Gastroesophageal sphincter (tissue), 4 donors: ENCODE measurements at regions not wholly inside any gene's neighbourhood (a gene's known extent, or its start where the extent isn't known, plus 50 kb on each side); places are given as distances from the start of the nearest gene placed in this dataset.

Source experiments
- ATAC-seq: fragments of 150-250 bp; one replicate; pipeline ENCODE4 v1.9.1; 2016; ENCODE audit warnings: mild to moderate bottlenecking, moderate library complexity
- H3K27ac ChIP-seq, 4 donors: fragments of 200-600 bp; sonication (generic) in 3 of 4; 1 replicate in 3 of 4; 2 replicates in 1 of 4; pipeline ENCODE4 v1.5.1; 2016 to 2019
- H3K27me3 ChIP-seq: fragments of 200-600 bp; sonication (generic); one replicate; pipeline ENCODE4 v1.5.1; 2019
- H3K36me3 ChIP-seq, 2 donors: fragments of 200-600 bp; sonication (generic); one replicate each; pipeline ENCODE4 v1.5.1; 2019; ENCODE audit warnings: control low read depth in 1 of 2
- H3K4me1 ChIP-seq, 3 donors: fragments of 200-600 bp; sonication (generic); 1 replicate in 2 of 3; 2 replicates in 1 of 3; pipeline ENCODE4 v1.5.1; 2016 to 2019; ENCODE audit warnings: control low read depth in 2 of 3
- H3K4me3 ChIP-seq, 2 donors: fragments of 200-600 bp; sonication (generic); one replicate each; pipeline ENCODE4 v1.5.1; 2019; ENCODE audit warnings: mild to moderate bottlenecking in 1 of 2, moderate library complexity in 1 of 2
- H3K9me3 ChIP-seq, 3 donors: fragments of 200-600 bp; sonication (generic); one replicate each; pipeline ENCODE4 v1.5.1; 2017 to 2019; ENCODE audit warnings: control low read depth in 2 of 3
- CTCF ChIP-seq, 4 experiments: fragments of 200-600 bp in 2 of 4; fragments of 450-650 bp in 2 of 4; sonication (generic) in 1 of 4; IDR thresholded peaks; one replicate each; pipeline ENCODE4 v1.5.1; 2017 to 2019; ENCODE audit warnings: antibody characterized with exemption in 4 of 4, mild to moderate bottlenecking in 2 of 4, moderate library complexity in 2 of 4
- EP300 ChIP-seq: sonication (generic); formaldehyde crosslinking; IDR thresholded peaks from one replicate; pipeline ENCODE4 v1.6.1; 2017; ENCODE audit warnings: antibody characterized with exemption, mild to moderate bottlenecking
- POLR2A ChIP-seq, 2 donors: fragments of 450-650 bp; IDR thresholded peaks; one replicate each; pipeline ENCODE4 v1.6.1; 2017; ENCODE audit warnings: antibody characterized with exemption in 2 of 2, mild to moderate bottlenecking in 2 of 2, moderate library complexity in 1 of 2
- POLR2AphosphoS5 ChIP-seq: sonication (generic); formaldehyde crosslinking; IDR thresholded peaks from one replicate; pipeline ENCODE4 v1.6.1; 2017; ENCODE audit warnings: antibody characterized with exemption
- WGBS, 2 donors: methylation state at CpG; one replicate each; pipeline ENCODE4 v1.1.5; 2018; ENCODE audit warnings: low coverage in 1 of 2; 5-methylcytosine and 5-hydroxymethylcytosine counted together

GRCh38 chr1:185377831-185378230 is 60.8 kb upstream of the IVNS1ABP start:
- H3K4me1 ChIP-seq: no peaks in the 10 kb centered on the region
- H3K27me3 ChIP-seq: no peaks in the 10 kb centered on the region
- H3K27ac ChIP-seq: no peak overlapping the region
- H3K4me3 ChIP-seq: no peak overlapping the region
- no peaks in the 10 kb centered on the region for H3K36me3 ChIP-seq
- H3K9me3 ChIP-seq: no peaks in the 10 kb centered on the region
- no peak for TF ChIP-seq POLR2AphosphoS5
- WGBS, 2 donors: 82 to 96% methylated on average over 3 of the region's 3 CpGs
- ATAC-seq: no peak

GRCh38 chr1:185376840-185377635 is 60.0 kb upstream of the IVNS1ABP start:
- Histone ChIP-seq H3K4me3 (no peak overlapping the region), H3K4me1 (no peaks in the 10 kb centered on the region), H3K27ac (no peak overlapping the region), H3K9me3 (no peaks in the 10 kb centered on the region), H3K36me3 (no peaks in the 10 kb centered on the region), H3K27me3 (no peaks in the 10 kb centered on the region)
- TF ChIP-seq EP300 (no peak), POLR2AphosphoS5 (no peak), POLR2A (IDR thresholded peaks at IDR 0.05) (no peak), CTCF (IDR thresholded peaks at IDR 0.05) (no peak)
- 52 to 54% methylated on average over 6 to 7 of the region's 7 CpGs for WGBS, 2 donors
- ATAC-seq: no peak

GRCh38 chr1:185376288-185376687 is 59.2 kb upstream of the IVNS1ABP start:
- no peaks in the 10 kb centered on the region for H3K9me3 ChIP-seq
- H3K27me3 ChIP-seq: no peaks in the 10 kb centered on the region
- no peaks in the 10 kb centered on the region for H3K4me1 ChIP-seq
- H3K36me3 ChIP-seq: no peaks in the 10 kb centered on the region
- WGBS, 2 donors: 50 to 78% methylated on average over 2 of the region's 2 CpGs
- H3K27ac ChIP-seq: no peak overlapping the region
- no peak for TF ChIP-seq POLR2A (IDR thresholded peaks at IDR 0.05)
- TF ChIP-seq POLR2AphosphoS5: no peak
- no peak for TF ChIP-seq EP300
- TF ChIP-seq CTCF (IDR thresholded peaks at IDR 0.05): no peak
- H3K4me3 ChIP-seq: no peak overlapping the region
- no peak for ATAC-seq

- H3K36me3 ChIP-seq: no peaks in the 10 kb centered on the region
- H3K4me1 ChIP-seq: no peaks in the 10 kb centered on the region
- H3K9me3 ChIP-seq: no peaks in the 10 kb centered on the region
- 51 to 76% methylated on average over 2 to 6 of the region's 6 CpGs for WGBS, 2 donors
- no peak overlapping the region for H3K27ac ChIP-seq
- TF ChIP-seq POLR2AphosphoS5 (no peak), CTCF (IDR thresholded peaks at IDR 0.05) (no peak), EP300 (no peak), POLR2A (IDR thresholded peaks at IDR 0.05) (no peak)
- no peaks in the 10 kb centered on the region for H3K27me3 ChIP-seq
- peak; percentile 65 for ATAC-seq
- H3K4me3 ChIP-seq: no peak overlapping the region
These were observed 58.5 kb upstream of the IVNS1ABP start for GRCh38 chr1:185375583-185375982.

- H3K36me3 ChIP-seq: no peaks in the 10 kb centered on the region
- peak; percentile 55 for ATAC-seq
- no peaks in the 10 kb centered on the region for H3K4me1 ChIP-seq
- no peaks in the 10 kb centered on the region for H3K27me3 ChIP-seq
- TF ChIP-seq EP300 (no peak), CTCF (IDR thresholded peaks at IDR 0.05) (no peak), POLR2AphosphoS5 (no peak), POLR2A (IDR thresholded peaks at IDR 0.05) (no peak)
- no peak overlapping the region for H3K27ac ChIP-seq
- no peak overlapping the region for H3K4me3 ChIP-seq
- H3K9me3 ChIP-seq: no peaks in the 10 kb centered on the region
- WGBS, 2 donors: 58 to 80% methylated on average over 2 to 3 of the region's 4 CpGs
These were observed 56.9 kb upstream of the IVNS1ABP start for GRCh38 chr1:185373813-185374529.
